Stimulated activated CD8-positive, alpha-beta memory T cell treated with anti-CD3 and anti-CD28 coated beads, Interleukin-4, amount 100 ng/mL, for 4 hours (primary cell): ENCODE measurements at regions not wholly inside any gene's neighbourhood (a gene's known extent, or its start where the extent isn't known, plus 50 kb on each side); places are given as distances from the start of the nearest gene placed in this dataset.
"Not testable (repeated sequence)": the region's sequence is repeated elsewhere in the genome, so short reads cannot be mapped to it uniquely, and the experiment has no call there.

Experiments used
- DNase-seq, 2 donors: peaks; one replicate each; pipeline ENCODE4 v3.0.0-alpha.2; 2020; ENCODE audit warnings: low read depth in 2 of 2, low spot score in 1 of 2

GRCh38 chr5:2111569-2112105, 228.9 kb upstream of the IRX4 start:
- DNase-seq, result no peak

DNA sequence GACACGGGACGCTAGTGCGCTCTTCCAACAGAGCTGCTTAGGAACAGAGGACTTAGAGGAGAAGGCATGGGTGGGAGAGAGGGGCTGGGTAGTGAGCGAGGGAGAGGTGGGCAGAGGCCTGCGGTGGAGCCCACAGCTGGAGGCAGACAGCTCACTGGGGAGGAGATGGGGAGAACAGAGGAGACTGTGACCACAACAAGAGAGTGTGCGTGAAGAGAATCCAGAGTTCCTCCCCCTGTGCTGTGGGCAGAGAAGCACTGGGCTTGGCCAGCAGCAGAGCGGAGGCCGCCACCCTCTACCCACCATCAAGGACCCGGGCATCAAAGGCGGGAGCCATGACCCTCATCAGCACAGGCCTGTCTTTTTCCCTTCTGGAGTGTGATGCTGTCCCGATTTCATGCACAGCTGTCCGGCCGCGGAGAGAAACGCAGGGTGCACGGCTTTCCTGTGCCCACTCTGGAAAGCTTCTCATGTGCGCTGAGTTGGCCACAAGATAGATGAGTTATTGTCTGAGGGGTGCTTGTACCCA, 228.3 kb upstream of the IRX4 start:
- DNase-seq, result no peak

DNA sequence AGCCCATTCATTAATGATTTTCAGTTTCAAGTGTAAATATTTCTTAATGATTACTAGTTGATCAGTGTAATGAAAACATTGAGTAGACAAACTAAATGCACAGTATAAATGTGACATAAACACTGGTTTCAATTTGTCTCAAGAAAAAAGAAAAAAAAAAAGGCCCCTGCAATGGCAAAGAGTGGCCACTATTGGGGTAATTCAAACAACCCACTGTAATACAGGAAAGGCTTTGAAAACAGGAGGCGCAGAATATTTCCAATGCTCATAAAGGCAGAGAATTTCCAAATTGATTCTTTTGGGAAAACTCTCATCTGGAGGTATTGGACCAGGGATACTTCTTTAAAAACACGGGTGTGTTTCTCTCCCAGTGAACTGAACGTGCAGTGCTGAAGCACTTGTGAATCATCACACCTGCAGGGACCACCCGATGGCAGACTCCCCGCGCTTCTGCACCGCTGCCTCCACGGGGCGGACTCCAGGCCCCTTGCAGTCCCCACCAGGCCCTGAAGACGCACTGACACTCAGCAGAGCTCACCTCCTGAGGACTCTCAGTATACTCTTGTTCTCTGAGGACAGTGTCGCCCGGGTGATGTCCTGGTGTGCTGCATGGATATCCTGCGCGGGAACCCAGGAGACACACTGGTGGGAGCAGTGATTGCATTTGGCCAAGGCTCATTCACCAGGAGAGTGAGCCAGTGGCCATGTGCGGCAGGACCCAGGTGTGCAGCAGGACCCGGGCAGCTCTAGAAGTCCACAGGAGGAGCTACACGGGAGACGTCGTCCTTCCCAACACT, 227.6 kb upstream of the IRX4 start:
- DNase-seq, result no peak

GRCh38 chr5:2109566-2109965, 226.8 kb upstream of the IRX4 start:
- no peak for DNase-seq

- no peak for DNase-seq
Measured at GRCh38 chr5:2106721-2107120, 224.0 kb upstream of the IRX4 start.

- DNase-seq, result no peak
Measured at GRCh38 chr5:2105141-2105540, 222.4 kb upstream of the IRX4 start.

DNA sequence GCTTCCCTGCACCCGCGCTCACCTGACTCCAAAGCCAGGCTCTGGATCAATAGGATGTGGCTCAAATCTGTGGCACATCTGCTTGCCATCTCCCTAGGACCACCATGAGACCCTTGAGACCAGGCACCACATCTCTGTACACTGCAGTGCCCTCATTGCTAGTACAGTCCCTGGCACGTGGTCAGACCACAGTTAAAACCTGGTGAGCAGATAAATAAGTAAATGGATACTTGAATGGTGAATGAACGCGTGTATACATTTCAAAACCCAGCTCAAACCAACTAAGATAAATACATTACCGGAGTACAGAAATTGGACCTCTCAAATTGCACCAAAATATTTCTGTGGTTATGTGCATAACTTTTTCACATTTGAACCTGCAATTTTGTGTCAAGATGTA, 221.2 kb upstream of the IRX4 start:
- no peak for DNase-seq

GRCh38 chr5:2102819-2103776, 220.4 kb upstream of the IRX4 start:
- DNase-seq, result no peak

GRCh38 chr5:2101685-2102084, 219.0 kb upstream of the IRX4 start:
- DNase-seq, result no peak

DNA sequence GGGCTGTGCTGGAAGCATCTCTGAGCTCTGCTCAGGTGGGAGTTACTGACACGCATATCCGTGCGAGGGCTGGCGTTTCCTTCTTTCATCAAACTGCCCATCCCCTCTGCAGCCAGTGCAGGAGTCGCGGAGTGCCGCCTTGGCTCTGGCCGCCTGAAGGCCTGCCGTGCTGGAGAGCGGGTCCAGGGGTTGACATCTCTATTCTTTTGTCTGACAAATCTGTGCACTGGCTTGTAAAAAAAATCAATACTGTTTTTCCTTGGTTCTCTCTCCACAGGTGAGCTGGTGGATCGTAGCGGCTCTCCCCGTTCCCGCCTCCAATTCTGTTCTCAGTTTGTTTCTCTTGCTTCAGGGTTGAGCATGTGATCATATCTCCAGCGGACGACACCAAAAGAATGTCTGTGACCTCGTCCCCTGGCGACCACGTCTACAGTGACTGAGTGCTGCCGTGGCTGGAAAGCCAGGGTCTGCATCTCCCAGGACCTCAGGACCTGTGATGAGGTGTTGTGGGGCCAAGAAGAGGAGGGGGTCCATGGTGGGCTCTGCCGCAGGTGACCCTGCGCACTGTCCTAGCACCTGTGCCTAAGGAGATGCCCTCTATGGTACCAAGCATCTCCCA, 214.3 kb upstream of the IRX4 start:
- DNase-seq, result no peak

DNA sequence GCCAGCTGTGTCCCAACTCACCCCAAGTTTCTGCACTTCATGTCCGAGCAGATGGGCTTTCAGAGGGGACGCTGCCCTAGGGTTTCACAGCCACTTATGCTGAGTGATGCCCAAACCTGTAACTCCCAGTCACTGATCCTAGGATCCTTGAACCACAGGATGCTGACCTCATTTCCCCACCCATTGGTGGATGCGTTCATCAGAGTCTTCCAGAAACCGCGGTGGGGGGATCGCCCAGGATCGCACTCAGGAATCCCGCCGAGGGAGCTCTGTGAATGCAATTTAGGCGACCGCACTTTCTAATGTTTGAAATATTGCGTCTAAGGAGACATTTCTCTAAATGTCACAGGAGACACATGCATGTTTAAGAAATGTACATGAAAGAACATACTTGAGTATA, 212.3 kb upstream of the IRX4 start:
- no peak for DNase-seq

DNA sequence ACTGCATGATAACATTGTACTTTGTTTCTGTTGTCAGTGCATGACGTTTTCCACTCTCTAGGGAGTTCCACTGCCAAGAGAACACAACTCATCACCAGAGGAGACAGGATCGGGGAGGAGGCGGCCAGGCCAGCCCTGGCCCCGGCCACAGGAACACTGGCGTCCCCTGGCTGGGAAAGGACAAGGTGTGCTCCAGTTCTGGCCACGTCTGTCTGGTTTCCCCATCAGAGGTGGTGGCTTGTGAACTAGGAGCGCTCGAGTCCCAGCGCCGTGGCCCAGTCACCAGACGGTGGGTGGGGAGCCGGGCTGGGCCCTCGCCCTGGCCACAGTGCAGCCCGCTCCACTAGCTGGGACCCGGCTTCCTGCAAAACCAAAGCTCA, 211.9 kb upstream of the IRX4 start:
- no peak for DNase-seq

DNA sequence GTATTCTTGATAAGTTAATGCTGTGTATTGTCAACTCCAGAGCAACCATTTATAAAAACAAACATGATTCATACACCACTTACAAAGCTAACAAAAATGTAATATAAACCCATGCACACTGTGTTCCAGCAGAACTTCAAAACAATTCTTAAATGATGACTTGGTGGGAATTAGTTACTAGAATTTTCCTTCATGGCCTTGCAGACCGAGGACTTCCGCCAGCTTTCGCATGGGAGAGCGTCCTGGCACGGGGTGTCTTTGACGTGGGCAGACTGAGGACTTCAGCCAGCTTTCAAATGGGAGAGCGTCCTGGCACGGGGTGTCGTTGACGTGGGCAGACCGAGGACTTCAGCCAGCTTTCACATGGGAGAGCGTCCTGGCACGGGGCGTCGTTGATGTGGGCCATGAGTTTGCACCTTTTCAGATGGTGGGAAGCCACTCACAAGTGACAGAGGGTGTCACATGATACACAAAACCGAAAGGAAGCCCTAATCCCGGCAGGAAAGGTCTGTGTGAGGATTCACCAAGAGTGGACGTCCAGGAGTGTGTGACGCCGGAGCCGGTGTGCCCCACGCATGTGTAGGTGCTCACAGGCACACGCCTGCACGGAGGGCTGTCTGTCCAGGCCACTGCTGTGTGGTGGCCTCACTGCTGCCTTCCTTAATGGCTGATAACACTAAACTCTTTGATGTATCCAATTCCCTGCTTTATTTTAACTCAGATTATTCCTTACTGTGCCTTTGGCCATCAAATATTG, 211.3 kb upstream of the IRX4 start:
- no peak for DNase-seq

DNA sequence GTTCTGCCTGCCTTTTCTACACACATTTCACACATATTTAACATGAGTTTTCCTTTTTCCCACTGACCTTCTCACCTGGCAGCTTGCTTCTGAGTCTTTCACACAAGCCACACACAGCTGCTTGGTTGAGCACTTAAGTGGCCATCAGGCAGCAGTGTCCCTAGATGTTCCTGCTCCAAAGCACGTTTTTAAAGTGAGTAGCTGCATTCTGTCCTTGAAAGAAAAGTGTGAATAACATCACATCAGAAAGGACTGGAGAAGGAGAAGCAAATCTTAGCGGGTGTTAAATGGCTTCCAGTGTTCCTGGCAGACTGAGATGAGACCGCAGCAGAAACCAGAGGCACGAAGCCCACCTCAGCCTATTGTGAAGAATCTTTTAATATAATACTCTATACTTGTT, 209.2 kb upstream of the IRX4 start:
- DNase-seq, result no peak

DNA sequence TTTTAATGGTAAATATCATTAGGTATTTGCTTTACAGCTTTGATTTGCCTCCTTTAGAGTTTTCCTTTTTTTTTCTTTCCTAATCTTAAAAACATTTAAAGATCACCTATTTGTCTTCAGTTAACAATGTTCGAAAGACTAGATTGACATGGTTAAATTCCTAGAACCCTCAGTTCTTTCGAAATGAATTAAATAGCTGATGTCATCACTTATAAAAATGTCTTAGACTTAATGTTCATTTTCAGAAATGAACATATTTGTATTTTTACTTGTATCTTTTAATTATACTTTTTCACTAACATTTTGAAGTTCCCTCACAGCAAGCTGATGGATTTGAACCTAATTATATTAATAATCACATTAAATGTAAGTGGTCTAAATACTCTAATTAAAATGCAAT, 205.3 kb upstream of the IRX4 start:
- DNase-seq, result no peak

GRCh38 chr5:2075365-2075764, 192.6 kb upstream of the IRX4 start:
- no peak for DNase-seq

DNA sequence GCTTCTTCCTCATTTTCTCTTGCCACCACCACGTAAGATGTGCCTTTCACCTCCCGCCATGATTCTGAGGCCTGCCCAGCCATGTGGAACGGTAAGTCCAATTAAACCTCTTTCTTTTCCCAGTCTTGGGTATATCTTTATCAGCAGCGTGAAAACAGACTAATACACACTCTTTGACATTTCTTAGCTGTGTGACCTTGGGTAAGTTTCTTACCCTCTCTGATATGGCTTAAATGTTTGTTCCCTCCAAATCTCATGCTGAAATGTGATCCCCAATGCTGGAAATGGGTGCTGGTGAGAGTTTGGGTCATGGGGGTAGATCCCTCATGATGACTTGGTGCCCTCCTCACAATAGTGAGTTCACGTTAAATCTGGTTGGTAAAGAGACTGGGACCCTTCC, 188.8 kb upstream of the IRX4 start:
- DNase-seq, result no peak

- DNase-seq, result not testable (repeated sequence)
Measured at GRCh38 chr5:2070787-2071186, 188.1 kb upstream of the IRX4 start.

DNA sequence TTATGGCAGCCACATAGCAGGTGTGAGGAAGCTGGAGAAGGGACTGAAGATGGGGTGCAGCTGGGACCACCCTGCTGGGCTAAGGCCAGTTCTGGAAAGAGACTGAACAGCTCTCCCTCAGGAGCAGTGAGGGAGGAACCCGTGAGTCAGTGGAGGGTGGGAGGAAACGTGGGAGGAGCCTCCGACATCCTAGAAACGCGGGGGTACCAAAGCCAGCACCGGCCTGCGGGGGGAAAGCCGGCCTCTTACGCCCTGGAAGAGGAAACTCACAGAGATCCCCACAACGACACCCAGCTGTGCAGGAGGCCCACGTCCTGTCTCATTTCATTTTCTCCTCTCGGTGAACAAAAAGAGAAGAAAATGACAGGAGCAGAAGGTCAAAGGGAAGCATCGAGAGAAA, 185.8 kb upstream of the IRX4 start:
- no peak for DNase-seq

GRCh38 chr5:2066373-2066772, 183.6 kb upstream of the IRX4 start:
- DNase-seq, result no peak

GRCh38 chr5:2063380-2063779, 180.7 kb upstream of the IRX4 start:
- not testable (repeated sequence) for DNase-seq
